ENCODE measurements at regions not wholly inside any gene's neighbourhood (a gene's known extent, or its start where the extent isn't known, plus 50 kb on each side); places are given as distances from the start of the nearest gene placed in this dataset.
"Not testable (repeated sequence)": the region's sequence is repeated elsewhere in the genome, so short reads cannot be mapped to it uniquely, and the experiment has no call there.

- TF ChIP-seq POLR2A (IDR thresholded peaks at IDR 0.05): no peak
- TF ChIP-seq, protein P1, sequence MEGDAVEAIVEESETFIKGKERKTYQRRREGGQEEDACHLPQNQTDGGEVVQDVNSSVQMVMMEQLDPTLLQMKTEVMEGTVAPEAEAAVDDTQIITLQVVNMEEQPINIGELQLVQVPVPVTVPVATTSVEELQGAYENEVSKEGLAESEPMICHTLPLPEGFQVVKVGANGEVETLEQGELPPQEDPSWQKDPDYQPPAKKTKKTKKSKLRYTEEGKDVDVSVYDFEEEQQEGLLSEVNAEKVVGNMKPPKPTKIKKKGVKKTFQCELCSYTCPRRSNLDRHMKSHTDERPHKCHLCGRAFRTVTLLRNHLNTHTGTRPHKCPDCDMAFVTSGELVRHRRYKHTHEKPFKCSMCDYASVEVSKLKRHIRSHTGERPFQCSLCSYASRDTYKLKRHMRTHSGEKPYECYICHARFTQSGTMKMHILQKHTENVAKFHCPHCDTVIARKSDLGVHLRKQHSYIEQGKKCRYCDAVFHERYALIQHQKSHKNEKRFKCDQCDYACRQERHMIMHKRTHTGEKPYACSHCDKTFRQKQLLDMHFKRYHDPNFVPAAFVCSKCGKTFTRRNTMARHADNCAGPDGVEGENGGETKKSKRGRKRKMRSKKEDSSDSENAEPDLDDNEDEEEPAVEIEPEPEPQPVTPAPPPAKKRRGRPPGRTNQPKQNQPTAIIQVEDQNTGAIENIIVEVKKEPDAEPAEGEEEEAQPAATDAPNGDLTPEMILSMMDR (IDR thresholded peaks at IDR 0.05): no peak
- H3K36me3 ChIP-seq: no peaks in the 10 kb centered on the region
- H3K9me3 ChIP-seq: no peaks in the 10 kb centered on the region
- WGBS, 2 donors: 92 to 94% methylated on average over 1 of the region's 1 CpG
- no peak overlapping the region for H3K27ac ChIP-seq
- H3K4me1 ChIP-seq: no peaks in the 10 kb centered on the region
- no peak for DNase-seq
- no peak overlapping the region for H3K4me3 ChIP-seq (replicated peaks in 1 of 3)
- H3K27me3 ChIP-seq: no peaks in the 10 kb centered on the region
- intact Hi-C loops (cut with DNase I): no loop called here
Measured at GRCh38 chr5:167296661-167297060, 994.8 kb upstream of the WWC1 start.

- H3K27me3 ChIP-seq; H3K27ac ChIP-seq; H3K4me3 ChIP-seq (replicated peaks in 1 of 3); intact Hi-C loops (cut with DNase I); DNase-seq; H3K9me3 ChIP-seq; H3K36me3 ChIP-seq; H3K4me1 ChIP-seq: not testable (repeated sequence)
- 87 to 89% methylated on average over 7 of the region's 7 CpGs for WGBS, 2 donors
Measured at GRCh38 chr5:167299861-167300260, 991.6 kb upstream of the WWC1 start.

GRCh38 chr5:167303582-167303981 lies 987.9 kb upstream of the WWC1 start:
- Histone ChIP-seq H3K9me3 (no peaks in the 10 kb centered on the region), H3K27me3 (no peaks in the 10 kb centered on the region), H3K36me3 (no peaks in the 10 kb centered on the region), H3K4me1 (no peaks in the 10 kb centered on the region), H3K27ac (no peak overlapping the region), H3K4me3 (replicated peaks in 1 of 3) (no peak overlapping the region)
- no peak for TF ChIP-seq POLR2A (IDR thresholded peaks at IDR 0.05)
- TF ChIP-seq, protein P1 (IDR thresholded peaks at IDR 0.05): no peak
- 92 to 93% methylated on average over 3 of the region's 3 CpGs for WGBS, 2 donors
- no peak for DNase-seq
- intact Hi-C loops (cut with DNase I): no loop called here

GRCh38 chr5:167304834-167305469 lies 986.5 kb upstream of the WWC1 start:
- no peaks in the 10 kb centered on the region for H3K9me3 ChIP-seq
- 35 to 38% methylated on average over 6 of the region's 6 CpGs for WGBS, 2 donors
- intact Hi-C loops (cut with DNase I): no loop called here
- H3K27me3 ChIP-seq: no peaks in the 10 kb centered on the region
- no peaks in the 10 kb centered on the region for H3K36me3 ChIP-seq
- no peak for TF ChIP-seq POLR2A (IDR thresholded peaks at IDR 0.05)
- TF ChIP-seq, protein P1 (IDR thresholded peaks at IDR 0.05): no peak
- H3K27ac ChIP-seq: no peak overlapping the region
- no peak overlapping the region for H3K4me3 ChIP-seq (replicated peaks in 1 of 3)
- peak; percentile 24 to 34 for DNase-seq
- H3K4me1 ChIP-seq: no peaks in the 10 kb centered on the region

DNA sequence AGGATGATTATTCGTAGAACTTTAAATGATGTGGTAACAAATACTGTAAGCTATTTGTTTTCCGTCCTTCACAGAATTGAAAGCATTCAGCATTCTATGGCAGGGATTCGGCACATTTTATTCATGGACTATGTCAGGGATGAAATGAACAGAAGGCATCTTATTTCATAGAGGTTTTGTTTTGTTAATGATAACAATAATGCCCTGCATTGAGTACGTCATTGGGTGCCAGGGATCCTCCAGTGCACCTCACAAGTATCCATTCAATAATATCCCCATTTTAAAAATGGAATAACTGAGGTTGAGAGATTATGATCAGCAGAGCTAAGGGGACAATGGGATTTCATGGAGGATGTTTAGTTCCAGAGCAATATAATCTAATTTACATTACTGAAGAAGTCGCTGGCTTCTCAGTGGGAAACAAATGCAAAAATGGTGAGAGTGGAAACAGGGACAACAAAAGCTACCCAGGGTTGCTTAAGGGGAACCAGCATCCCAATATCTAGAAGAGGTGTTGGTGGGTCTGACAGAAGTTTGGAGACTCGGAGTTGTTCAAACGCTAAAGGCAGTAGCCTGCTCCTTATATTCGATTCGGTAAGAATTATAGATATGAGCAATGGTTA lies 985.7 kb upstream of the WWC1 start:
- no peak for TF ChIP-seq POLR2A (IDR thresholded peaks at IDR 0.05)
- TF ChIP-seq, protein P1 (IDR thresholded peaks at IDR 0.05): no peak
- Histone ChIP-seq H3K4me3 (replicated peaks in 1 of 3) (no peak overlapping the region), H3K36me3 (no peaks in the 10 kb centered on the region), H3K27me3 (no peaks in the 10 kb centered on the region), H3K4me1 (no peaks in the 10 kb centered on the region), H3K27ac (no peak overlapping the region), H3K9me3 (no peaks in the 10 kb centered on the region)
- 72 to 74% methylated on average over 9 of the region's 9 CpGs for WGBS, 2 donors
- intact Hi-C loops (cut with DNase I): no loop called here
- no peak for DNase-seq

All from thyroid gland (tissue), 4 donors.